ENCODE measurements at regions not wholly inside any gene's neighbourhood (a gene's known extent, or its start where the extent isn't known, plus 50 kb on each side); places are given as distances from the start of the nearest gene placed in this dataset.

GRCh38 chr14:95765051-95765450 lies 51.1 kb upstream of the TCL1A start:
- TF ChIP-seq CTCF (IDR thresholded peaks at IDR 0.05) (no peak), POLR2A (IDR thresholded peaks at IDR 0.05) (no peak)

Measured in lower leg skin (tissue), 3 donors.